Keratinocyte (primary cell): ENCODE measurements at regions not wholly inside any gene's neighbourhood (a gene's known extent, or its start where the extent isn't known, plus 50 kb on each side); places are given as distances from the start of the nearest gene placed in this dataset.

Source experiments
- DNase-seq: peaks from one replicate; pipeline ENCODE4 v3.0.0-alpha.2; 2011; ENCODE audit warnings: low read depth, missing footprints, low spot score
- FAIRE-seq: peaks from 2 replicates; lab custom pipeline; 2011; peaks lifted over from hg19 to GRCh38; lab: Jason Lieb, UNC
- H2AFZ ChIP-seq: 2 replicates; pipeline ENCODE4 v1.6.0; 2012; ENCODE audit warnings: low read length, control low read depth, inconsistent platforms; ENCODE audit not compliant: control insufficient read depth
- H3K27ac ChIP-seq: 2 replicates; pipeline ENCODE4 v1.5.1; 2011; ENCODE audit warnings: low read length; ENCODE audit not compliant: control insufficient read depth, insufficient read depth
- H3K27me3 ChIP-seq: 3 replicates; pipeline ENCODE4 v1.6.0; 2011; ENCODE audit warnings: low read length; ENCODE audit not compliant: control insufficient read depth, insufficient read depth; ENCODE audit errors: extremely low read depth
- H3K36me3 ChIP-seq, 2 experiments: 2 replicates in 1 of 2; 3 replicates in 1 of 2; pipeline ENCODE4 v1.5.1; 2011; ENCODE audit warnings: low read length in 2 of 2, mild to moderate bottlenecking in 1 of 2; ENCODE audit not compliant: control insufficient read depth in 2 of 2, insufficient read depth in 2 of 2; ENCODE audit errors: extremely low read depth in 1 of 2
- H3K4me1 ChIP-seq: 3 replicates; pipeline ENCODE4 v1.5.1; 2011; ENCODE audit warnings: low read length; ENCODE audit not compliant: control insufficient read depth, insufficient read depth; ENCODE audit errors: extremely low read depth
- H3K4me2 ChIP-seq: 3 replicates; pipeline ENCODE4 v1.6.0; 2011; ENCODE audit warnings: low read depth, low read length; ENCODE audit not compliant: control insufficient read depth, insufficient read depth; ENCODE audit errors: extremely low read depth
- H3K4me3 ChIP-seq, 3 experiments: fragments of 200-600 bp in 1 of 3; sonication (generic) in 1 of 3; 2 replicates in 2 of 3; 3 replicates in 1 of 3; pipeline ENCODE4 v1.5.1; 2011 to 2016; ENCODE audit warnings: low read length in 3 of 3, mild to moderate bottlenecking in 3 of 3, control low read depth in 2 of 3, inconsistent platforms in 1 of 3, low read depth in 1 of 3, mixed read lengths in 1 of 3, mixed run types in 1 of 3, moderate library complexity in 1 of 3; ENCODE audit not compliant: control insufficient read depth in 2 of 3, insufficient read depth in 2 of 3; ENCODE audit errors: extremely low read depth in 1 of 3
- H3K79me2 ChIP-seq: 2 replicates; pipeline ENCODE4 v1.6.0; 2012; ENCODE audit warnings: low read length; ENCODE audit not compliant: control insufficient read depth, insufficient read depth
- H3K9ac ChIP-seq: 3 replicates; pipeline ENCODE4 v1.6.0; 2011; ENCODE audit warnings: low read length; ENCODE audit not compliant: control insufficient read depth, insufficient read depth; ENCODE audit errors: extremely low read depth
- H3K9me1 ChIP-seq: 3 replicates; pipeline ENCODE4 v1.6.0; 2011; ENCODE audit warnings: low read length; ENCODE audit not compliant: control insufficient read depth, insufficient read depth; ENCODE audit errors: extremely low read depth
- H3K9me3 ChIP-seq: 2 replicates; pipeline ENCODE4 v1.5.1; 2012; ENCODE audit warnings: low read depth, low read length; ENCODE audit not compliant: control insufficient read depth
- H4K20me1 ChIP-seq: 3 replicates; pipeline ENCODE4 v1.6.0; 2011; ENCODE audit warnings: low read length; ENCODE audit not compliant: control insufficient read depth, insufficient read depth; ENCODE audit errors: extremely low read depth
- CTCF ChIP-seq, 3 experiments: IDR thresholded peaks in 1 of 3; conservative IDR thresholded peaks in 1 of 3; optimal IDR thresholded peaks in 1 of 3; 2 replicates in 2 of 3; 3 replicates in 1 of 3; pipeline versions ENCODE3 to v1.5.1; 2011; ENCODE audit warnings: low read length in 3 of 3, mild to moderate bottlenecking in 3 of 3, moderate library complexity in 2 of 3, control low read depth in 1 of 3, inconsistent platforms in 1 of 3; ENCODE audit not compliant: insufficient read depth in 2 of 3; ENCODE audit errors: extremely low read depth in 1 of 3
- EZH2 ChIP-seq: IDR thresholded peaks from one replicate; pipeline ENCODE4 v1.6.1; 2012; ENCODE audit warnings: inconsistent platforms, mild to moderate bottlenecking, low read length, moderate library complexity
- dilution Hi-C: fragments of 300-500 bp; cut with MboI; formaldehyde crosslinking; loops from one replicate; pipeline ENCODE4 v1.7.0; 2020; ENCODE audit warnings: low sequenced_read_pairs; ENCODE audit not compliant: extremely low pct_ligation_motif_present

GRCh38 chr1:218863987-218864386 is 309.7 kb upstream of the LYPLAL1 start:
- Histone ChIP-seq H3K9me3 (no peaks in the 10 kb centered on the region), H3K4me1 (no peaks in the 10 kb centered on the region), H3K36me3 (no peaks in the 10 kb centered on the region), H4K20me1 (no peaks in the 10 kb centered on the region), H3K9ac (no peak overlapping the region), H3K27ac (no peak overlapping the region), H3K27me3 (no peaks in the 10 kb centered on the region), H3K9me1 (no peaks in the 10 kb centered on the region), H3K4me2 (no peak overlapping the region), H3K79me2 (no peaks in the 10 kb centered on the region), H2AFZ (no peak overlapping the region), H3K4me3 (no peak overlapping the region)
- no peak for DNase-seq
- TF ChIP-seq EZH2 (no peak), CTCF (optimal IDR thresholded peaks at IDR 0.05 in 1 of 3, IDR thresholded peaks at IDR 0.05 in 1 of 3, conservative IDR thresholded peaks at IDR 0.05 in 1 of 3; ENCODE audit: extremely low read depth in 1 of 3, insufficient read depth in 2 of 3, low read length in 3 of 3) (no peak)
- peak; percentile 43 for FAIRE-seq
- dilution Hi-C loops, result no loop called here

DNA sequence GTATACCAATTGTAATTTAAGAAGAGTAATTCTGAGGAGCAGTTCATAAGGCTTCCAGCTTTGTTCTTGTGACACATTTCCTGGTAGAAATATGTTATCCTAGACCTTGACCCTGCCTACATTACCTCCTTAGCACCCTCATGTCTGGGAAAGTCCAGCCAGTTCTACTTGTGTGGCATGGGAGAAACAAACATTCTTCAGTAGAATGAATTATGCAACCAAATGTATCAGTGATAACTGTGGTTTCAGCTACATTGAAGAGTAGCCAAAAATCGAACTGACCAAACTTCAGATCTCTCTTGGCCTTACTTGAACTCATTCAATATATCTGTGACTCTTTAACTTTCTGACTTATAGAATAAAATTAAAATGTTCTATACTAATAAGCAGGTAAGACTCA is 308.1 kb upstream of the LYPLAL1 start:
- dilution Hi-C loops, result no loop called here
- Histone ChIP-seq H3K9me3 (no peaks in the 10 kb centered on the region), H2AFZ (no peak overlapping the region), H3K27me3 (no peaks in the 10 kb centered on the region), H3K4me3 (no peak overlapping the region), H3K36me3 (no peaks in the 10 kb centered on the region), H3K9ac (no peak overlapping the region), H3K27ac (no peak overlapping the region), H3K9me1 (no peaks in the 10 kb centered on the region), H3K4me1 (no peaks in the 10 kb centered on the region), H4K20me1 (no peaks in the 10 kb centered on the region), H3K4me2 (no peak overlapping the region), H3K79me2 (no peaks in the 10 kb centered on the region)
- DNase-seq, result no peak
- TF ChIP-seq CTCF (optimal IDR thresholded peaks at IDR 0.05 in 1 of 3, IDR thresholded peaks at IDR 0.05 in 1 of 3, conservative IDR thresholded peaks at IDR 0.05 in 1 of 3; ENCODE audit: extremely low read depth in 1 of 3, insufficient read depth in 2 of 3, low read length in 3 of 3), result no peak
- TF ChIP-seq EZH2, result no peak
- FAIRE-seq, result no peak
